Neural progenitor cell (in vitro differentiated cells): ENCODE measurements at regions not wholly inside any gene's neighbourhood (a gene's known extent, or its start where the extent isn't known, plus 50 kb on each side); places are given as distances from the start of the nearest gene placed in this dataset.

ENCODE experiments used
- CTCF ChIP-seq: fragments of 200-600 bp; sonication (generic); IDR thresholded peaks from 2 replicates; pipeline ENCODE4 v1.5.1; 2017; ENCODE audit warnings: antibody characterized with exemption, mild to moderate bottlenecking
- EZH2 ChIP-seq: fragments of 200-600 bp; sonication (generic); IDR thresholded peaks from 2 replicates; pipeline ENCODE4 v1.6.1; 2017; ENCODE audit warnings: antibody characterized with exemption, mild to moderate bottlenecking, moderate library complexity
- EZH2phosphoT487 ChIP-seq: fragments of 200-600 bp; sonication (generic); IDR thresholded peaks from 2 replicates; pipeline ENCODE4 v1.6.1; 2017; ENCODE audit warnings: antibody characterized with exemption

- TF ChIP-seq CTCF, result no peak
- no peak for TF ChIP-seq EZH2phosphoT487
- no peak for TF ChIP-seq EZH2
Observed at GRCh38 chr2:156124458-156124857, 208.1 kb downstream of the NR4A2 start.
